Hepatocyte (in vitro differentiated cells): ENCODE measurements at regions not wholly inside any gene's neighbourhood (a gene's known extent, or its start where the extent isn't known, plus 50 kb on each side); places are given as distances from the start of the nearest gene placed in this dataset.

Source experiments
- CTCF ChIP-seq: fragments of 200-600 bp; sonication (generic); IDR thresholded peaks from 2 replicates; pipeline ENCODE4 v1.5.1; 2016; ENCODE audit warnings: antibody characterized with exemption, mild to moderate bottlenecking; ENCODE audit not compliant: poor library complexity
- EZH2 ChIP-seq: fragments of 200-600 bp; sonication (generic); IDR thresholded peaks from 2 replicates; pipeline ENCODE4 v1.6.1; 2016; ENCODE audit warnings: antibody characterized with exemption, mild to moderate bottlenecking, borderline replicate concordance

- TF ChIP-seq CTCF: no peak
- no peak for TF ChIP-seq EZH2
Observed at GRCh38 chr12:58773986-58774385, 146.3 kb downstream of the LRIG3 start.
